WERI-Rb-1 (cell line): ENCODE measurements at regions not wholly inside any gene's neighbourhood (a gene's known extent, or its start where the extent isn't known, plus 50 kb on each side); places are given as distances from the start of the nearest gene placed in this dataset.

Experiments
- DNase-seq: peaks from one replicate; pipeline ENCODE4 v3.0.0-alpha.2; 2020
- H3K27ac ChIP-seq: fragments of 250-450 bp; sonication (Bioruptor Pico); 2 replicates; pipeline ENCODE4 v1.5.1; 2020; ENCODE audit warnings: mild to moderate bottlenecking, moderate library complexity
- H3K27me3 ChIP-seq: fragments of 250-450 bp; sonication (Bioruptor Pico); 2 replicates; pipeline ENCODE4 v1.5.1; 2021; ENCODE audit warnings: mild to moderate bottlenecking, low read depth, moderate library complexity; ENCODE audit not compliant: insufficient read depth, severe bottlenecking
- H3K36me3 ChIP-seq: fragments of 250-450 bp; sonication (Bioruptor Pico); 2 replicates; pipeline ENCODE4 v1.5.1; 2020; ENCODE audit warnings: mild to moderate bottlenecking, moderate library complexity
- H3K4me3 ChIP-seq: 2 replicates; pipeline ENCODE4 v1.5.1; 2011; ENCODE audit warnings: low read depth, mild to moderate bottlenecking, control low read depth, low read length
- H3K9me3 ChIP-seq: fragments of 250-450 bp; sonication (Bioruptor Pico); 2 replicates; pipeline ENCODE4 v1.5.1; 2021; ENCODE audit warnings: mild to moderate bottlenecking, moderate library complexity; ENCODE audit not compliant: severe bottlenecking
- CTCF ChIP-seq: IDR thresholded peaks from 2 replicates; pipeline ENCODE4 v1.5.1; 2011; ENCODE audit warnings: low read depth, mild to moderate bottlenecking, control low read depth, inconsistent platforms, low read length

GRCh38 chr11:92750794-92751193, 218.7 kb upstream of the MTNR1B start:
- H3K4me3 ChIP-seq = no peak overlapping the region
- no peak for DNase-seq
- TF ChIP-seq CTCF = no peak
- no peaks in the 10 kb centered on the region for H3K36me3 ChIP-seq
- no peaks in the 10 kb centered on the region for H3K9me3 ChIP-seq
- H3K27me3 ChIP-seq = no peaks in the 10 kb centered on the region
- H3K27ac ChIP-seq = no peak overlapping the region

DNA sequence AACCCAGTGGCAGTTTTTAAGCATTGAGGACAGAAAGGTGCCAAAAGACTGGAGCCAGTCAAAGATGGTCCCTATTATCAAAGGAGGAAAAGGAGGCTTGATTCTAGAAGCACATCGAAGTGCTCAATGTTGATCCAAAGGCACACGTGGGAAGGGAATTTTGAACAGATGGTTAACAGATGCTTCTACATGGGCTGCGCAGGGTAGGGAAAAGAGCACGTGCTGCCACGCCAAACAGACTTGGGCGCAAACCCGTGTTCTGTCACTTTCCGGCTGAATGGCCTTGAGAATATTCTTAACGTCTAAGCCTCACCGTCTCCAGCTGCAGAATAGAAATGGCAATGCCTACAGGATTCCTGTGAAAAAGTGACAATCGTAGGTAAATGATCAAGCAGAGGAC, 217.9 kb upstream of the MTNR1B start:
- TF ChIP-seq CTCF = no peak
- DNase-seq = no peak
- Histone ChIP-seq H3K27ac (no peak overlapping the region), H3K27me3 (no peaks in the 10 kb centered on the region), H3K4me3 (no peak overlapping the region), H3K9me3 (no peaks in the 10 kb centered on the region), H3K36me3 (no peaks in the 10 kb centered on the region)

DNA sequence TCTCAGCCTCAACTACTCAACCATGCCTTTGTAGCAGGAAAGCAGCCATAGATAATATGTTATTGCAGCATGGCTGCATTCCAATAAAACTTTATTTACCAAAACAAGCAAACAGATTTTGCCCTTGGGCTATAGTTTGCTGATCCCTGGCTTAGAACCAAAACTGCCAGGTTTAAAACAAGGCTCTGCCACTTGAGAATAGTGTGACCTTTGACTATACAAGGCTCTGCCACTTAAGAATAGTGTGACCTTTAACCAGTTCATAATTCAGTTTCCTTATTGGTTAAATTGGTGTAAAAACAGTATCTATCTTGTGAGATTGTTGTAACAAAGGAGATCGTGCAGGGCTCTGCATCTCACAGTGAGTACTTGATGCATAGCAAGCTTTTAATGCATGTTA, 217.3 kb upstream of the MTNR1B start:
- H3K9me3 ChIP-seq = no peaks in the 10 kb centered on the region
- H3K36me3 ChIP-seq = no peaks in the 10 kb centered on the region
- TF ChIP-seq CTCF = no peak
- no peak overlapping the region for H3K27ac ChIP-seq
- H3K4me3 ChIP-seq = no peak overlapping the region
- no peaks in the 10 kb centered on the region for H3K27me3 ChIP-seq
- DNase-seq = no peak

DNA sequence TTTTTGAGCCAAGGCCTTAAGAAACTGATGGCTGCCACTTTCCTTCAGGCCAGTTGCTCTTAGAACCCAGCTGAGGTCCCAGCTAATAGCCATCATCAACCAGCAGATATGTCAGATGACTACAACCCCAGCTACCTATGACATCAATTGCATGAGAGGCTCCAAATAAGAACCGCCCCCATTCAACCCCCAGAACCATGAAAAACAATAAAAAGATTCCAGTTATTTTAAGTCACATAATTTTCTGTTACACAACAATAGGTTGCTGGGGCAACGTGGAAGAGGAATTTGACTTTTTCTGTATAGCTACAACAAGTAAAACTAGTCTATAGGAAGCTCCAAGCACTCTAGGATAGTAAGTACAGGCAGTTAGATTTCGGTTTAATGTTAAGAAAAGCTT, 216.3 kb upstream of the MTNR1B start:
- TF ChIP-seq CTCF = no peak

GRCh38 chr11:92758241-92758780, 211.1 kb upstream of the MTNR1B start:
- no peak for TF ChIP-seq CTCF
- Histone ChIP-seq H3K27me3 (no peaks in the 10 kb centered on the region), H3K4me3 (no peak overlapping the region), H3K9me3 (no peaks in the 10 kb centered on the region), H3K36me3 (no peaks in the 10 kb centered on the region), H3K27ac (no peak overlapping the region)
- no peak for DNase-seq

More for the DNA sequence above, 216.3 kb upstream of the MTNR1B start:
- H3K4me3 ChIP-seq = no peak overlapping the region
- no peak for DNase-seq
- H3K27ac ChIP-seq = no peak overlapping the region
- no peaks in the 10 kb centered on the region for H3K27me3 ChIP-seq
- no peaks in the 10 kb centered on the region for H3K9me3 ChIP-seq
- no peaks in the 10 kb centered on the region for H3K36me3 ChIP-seq

DNA sequence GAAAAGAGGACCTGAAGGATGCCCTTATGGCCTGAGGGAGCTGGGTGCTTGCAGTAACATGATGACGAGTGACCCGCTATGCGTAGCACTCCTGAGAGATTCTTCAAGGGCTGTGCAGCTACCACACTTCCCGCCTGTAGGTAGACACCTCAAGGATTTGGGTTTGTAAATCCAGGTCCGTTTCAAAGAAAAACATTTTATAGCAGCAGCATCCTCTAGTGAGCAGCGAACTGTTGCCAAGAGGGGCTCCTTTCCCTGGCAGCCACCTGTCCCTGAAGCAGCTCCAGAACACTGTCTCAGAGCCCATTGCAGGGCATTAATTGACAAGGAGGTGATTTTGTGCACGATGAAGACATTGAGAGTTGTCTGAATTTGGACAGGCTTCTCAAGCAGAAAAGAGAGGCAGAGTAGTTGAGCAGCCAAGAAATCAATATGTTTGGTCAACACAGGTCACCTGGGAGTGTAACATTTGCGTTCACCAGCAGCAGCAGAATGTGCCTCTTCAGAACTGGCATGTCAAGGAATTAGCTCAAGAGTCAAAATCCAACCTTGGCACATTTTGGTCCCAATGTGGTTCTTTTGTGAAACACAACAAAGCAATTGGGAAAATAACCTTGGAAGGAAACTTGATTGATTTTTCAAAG, 209.8 kb upstream of the MTNR1B start:
- no peak for DNase-seq
- Histone ChIP-seq H3K27ac (no peak overlapping the region), H3K9me3 (no peaks in the 10 kb centered on the region), H3K27me3 (no peaks in the 10 kb centered on the region), H3K36me3 (no peaks in the 10 kb centered on the region), H3K4me3 (no peak overlapping the region)
- no peak for TF ChIP-seq CTCF
